Parathyroid adenoma (tissue), 2 donors: ENCODE measurements at regions not wholly inside any gene's neighbourhood (a gene's known extent, or its start where the extent isn't known, plus 50 kb on each side); places are given as distances from the start of the nearest gene placed in this dataset.

Source experiments
- H2AFZ ChIP-seq: fragments of 300-600 bp; sonication (generic); one replicate; pipeline ENCODE4 v1.7.0; 2017; ENCODE audit warnings: antibody characterized with exemption, mild to moderate bottlenecking
- H3K27ac ChIP-seq: fragments of 300-600 bp; sonication (generic); one replicate; pipeline ENCODE4 v1.7.0; 2017
- H3K27me3 ChIP-seq: fragments of 300-600 bp; sonication (generic); one replicate; pipeline ENCODE4 v1.7.0; 2017; ENCODE audit warnings: low read length; ENCODE audit not compliant: control insufficient read depth, insufficient read depth
- H3K36me3 ChIP-seq: fragments of 300-600 bp; sonication (generic); one replicate; pipeline ENCODE4 v1.7.0; 2017; ENCODE audit warnings: low read length; ENCODE audit not compliant: control insufficient read depth, insufficient read depth
- H3K4me1 ChIP-seq: fragments of 300-600 bp; sonication (generic); one replicate; pipeline ENCODE4 v1.7.0; 2017; ENCODE audit warnings: control low read depth
- H3K4me2 ChIP-seq: fragments of 300-600 bp; sonication (generic); one replicate; pipeline ENCODE4 v1.7.0; 2017; ENCODE audit warnings: low read length
- H3K4me3 ChIP-seq: fragments of 300-600 bp; sonication (generic); one replicate; pipeline ENCODE4 v1.7.0; 2017; ENCODE audit warnings: low read depth, low read length
- H3K79me2 ChIP-seq: fragments of 300-600 bp; sonication (generic); one replicate; pipeline ENCODE4 v1.7.0; 2017; ENCODE audit warnings: control low read depth
- H3K9ac ChIP-seq: fragments of 300-600 bp; sonication (generic); one replicate; pipeline ENCODE4 v1.7.0; 2017; ENCODE audit warnings: mild to moderate bottlenecking
- H3K9me3 ChIP-seq: fragments of 300-600 bp; sonication (generic); one replicate; pipeline ENCODE4 v1.7.0; 2017; ENCODE audit warnings: low read length; ENCODE audit not compliant: control insufficient read depth
- TF ChIP-seq, protein P1 (sequence below): fragments of 300-600 bp; sonication (generic); IDR thresholded peaks from one replicate; pipeline ENCODE4 v1.7.0; 2017; ENCODE audit warnings: antibody characterized with exemption, mild to moderate bottlenecking
- donor health status: primary hyperparathyroidism.

DNA sequence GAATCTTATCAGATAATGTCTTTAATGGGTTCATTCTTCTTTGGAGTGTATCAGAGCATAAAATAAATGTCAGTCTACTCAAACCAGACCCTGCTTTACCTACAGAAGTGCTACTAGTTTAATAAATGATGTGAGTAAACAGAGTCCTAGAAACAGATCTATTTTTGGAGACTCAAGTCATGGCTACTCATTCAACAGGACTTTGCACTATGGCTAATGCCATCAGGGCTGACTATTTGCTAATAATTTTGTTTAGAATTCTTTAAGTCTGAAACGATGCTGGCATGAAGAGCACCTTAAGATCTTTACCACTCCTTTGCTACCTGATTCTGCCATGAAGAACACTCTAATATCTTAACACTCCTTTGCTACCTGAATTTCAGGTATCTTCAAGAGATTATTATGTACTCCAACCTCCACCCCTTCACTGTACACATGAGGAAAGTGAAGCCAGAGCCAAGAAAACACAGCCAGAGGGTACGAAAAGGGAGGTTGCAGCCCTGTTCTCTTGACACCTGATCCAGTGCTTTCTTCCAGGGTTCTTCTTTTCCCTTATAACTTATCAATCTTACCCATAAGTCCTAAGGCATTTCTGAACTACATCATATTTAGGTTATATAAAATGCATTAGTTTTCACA, 62.4 kb downstream of the ZNF608 start:
- Histone ChIP-seq H3K4me3 (no peak overlapping the region), H3K36me3 (no peaks in the 10 kb centered on the region), H3K9ac (no peak overlapping the region), H3K27ac (no peak overlapping the region), H3K27me3 (no peaks in the 10 kb centered on the region), H3K4me1 (no peaks in the 10 kb centered on the region), H3K4me2 (no peak overlapping the region), H3K9me3 (no peaks in the 10 kb centered on the region), H3K79me2 (no peaks in the 10 kb centered on the region), H2AFZ (no peak overlapping the region)
- TF ChIP-seq, protein P1, sequence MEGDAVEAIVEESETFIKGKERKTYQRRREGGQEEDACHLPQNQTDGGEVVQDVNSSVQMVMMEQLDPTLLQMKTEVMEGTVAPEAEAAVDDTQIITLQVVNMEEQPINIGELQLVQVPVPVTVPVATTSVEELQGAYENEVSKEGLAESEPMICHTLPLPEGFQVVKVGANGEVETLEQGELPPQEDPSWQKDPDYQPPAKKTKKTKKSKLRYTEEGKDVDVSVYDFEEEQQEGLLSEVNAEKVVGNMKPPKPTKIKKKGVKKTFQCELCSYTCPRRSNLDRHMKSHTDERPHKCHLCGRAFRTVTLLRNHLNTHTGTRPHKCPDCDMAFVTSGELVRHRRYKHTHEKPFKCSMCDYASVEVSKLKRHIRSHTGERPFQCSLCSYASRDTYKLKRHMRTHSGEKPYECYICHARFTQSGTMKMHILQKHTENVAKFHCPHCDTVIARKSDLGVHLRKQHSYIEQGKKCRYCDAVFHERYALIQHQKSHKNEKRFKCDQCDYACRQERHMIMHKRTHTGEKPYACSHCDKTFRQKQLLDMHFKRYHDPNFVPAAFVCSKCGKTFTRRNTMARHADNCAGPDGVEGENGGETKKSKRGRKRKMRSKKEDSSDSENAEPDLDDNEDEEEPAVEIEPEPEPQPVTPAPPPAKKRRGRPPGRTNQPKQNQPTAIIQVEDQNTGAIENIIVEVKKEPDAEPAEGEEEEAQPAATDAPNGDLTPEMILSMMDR, result no peak

DNA sequence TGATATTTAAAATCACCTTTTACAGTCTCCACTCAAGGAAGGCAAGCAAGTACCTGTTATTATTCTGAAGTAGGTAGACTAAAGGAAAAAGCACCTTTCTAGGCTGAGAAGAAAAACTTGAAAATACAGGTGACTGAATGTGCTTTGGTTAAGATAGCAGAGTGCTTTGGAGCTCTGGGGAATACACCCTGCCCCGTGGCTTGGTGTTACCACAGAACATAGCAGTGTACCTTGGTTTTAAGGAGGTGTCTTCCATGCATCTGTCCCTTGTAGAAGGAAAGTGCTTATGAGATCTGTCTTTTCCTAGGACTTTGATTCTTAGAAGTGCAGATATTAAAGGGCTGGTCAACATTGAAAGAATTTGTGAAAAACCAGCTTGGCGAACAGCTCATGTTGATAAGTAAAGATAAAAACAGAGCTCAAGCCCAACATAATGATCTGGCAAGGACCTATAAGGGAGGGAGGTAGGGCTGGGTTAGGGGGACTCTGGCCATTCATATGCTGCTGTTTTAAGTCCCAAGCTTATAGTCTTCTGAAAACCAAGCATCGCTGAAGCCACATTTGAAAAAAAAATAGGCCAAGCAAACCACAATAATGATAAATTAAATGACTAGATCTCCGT, 66.8 kb downstream of the ZNF608 start:
- TF ChIP-seq, protein P1, result no peak
- Histone ChIP-seq H3K9me3 (no peaks in the 10 kb centered on the region), H3K79me2 (no peaks in the 10 kb centered on the region), H3K27me3 (no peaks in the 10 kb centered on the region), H3K9ac (no peak overlapping the region), H3K36me3 (no peaks in the 10 kb centered on the region), H3K27ac (no peak overlapping the region), H2AFZ (no peak overlapping the region), H3K4me1 (no peaks in the 10 kb centered on the region), H3K4me3 (no peak overlapping the region), H3K4me2 (no peak overlapping the region)

DNA sequence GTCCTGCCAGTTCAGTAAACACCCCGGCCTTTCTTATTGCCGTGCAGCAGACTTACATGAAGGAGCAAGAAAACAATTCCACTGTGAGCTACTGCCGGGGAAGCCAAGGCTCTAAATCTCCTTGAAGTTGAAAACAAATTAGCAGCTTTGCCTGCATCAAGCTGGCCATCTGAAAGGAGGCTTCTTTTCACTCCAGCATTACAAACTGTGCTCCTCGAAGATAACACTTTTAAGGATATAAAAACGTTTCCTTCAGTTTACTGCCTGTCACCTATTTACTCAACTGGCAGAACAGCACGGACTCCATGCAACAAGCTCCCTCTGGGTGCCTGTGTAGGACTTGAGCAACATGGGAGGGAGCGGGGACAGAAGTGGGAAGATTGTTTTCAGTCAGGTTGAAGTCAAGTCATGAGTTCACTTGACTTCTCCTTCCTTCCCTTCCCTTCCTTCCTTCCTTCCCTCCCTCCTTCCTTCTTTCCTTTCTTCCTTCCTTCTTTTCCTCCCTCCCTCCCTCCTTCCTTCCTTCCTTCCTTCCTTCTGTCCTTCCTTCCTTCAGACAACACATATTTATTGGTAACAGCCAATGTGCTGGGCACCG, 67.4 kb downstream of the ZNF608 start:
- Histone ChIP-seq H3K79me2 (no peaks in the 10 kb centered on the region), H3K4me1 (no peaks in the 10 kb centered on the region), H3K4me3 (no peak overlapping the region), H3K9ac (no peak overlapping the region), H3K27me3 (no peaks in the 10 kb centered on the region), H3K36me3 (no peaks in the 10 kb centered on the region), H3K9me3 (no peaks in the 10 kb centered on the region), H3K4me2 (no peak overlapping the region), H2AFZ (no peak overlapping the region), H3K27ac (no peak overlapping the region)
- TF ChIP-seq, protein P1, result no peak

DNA sequence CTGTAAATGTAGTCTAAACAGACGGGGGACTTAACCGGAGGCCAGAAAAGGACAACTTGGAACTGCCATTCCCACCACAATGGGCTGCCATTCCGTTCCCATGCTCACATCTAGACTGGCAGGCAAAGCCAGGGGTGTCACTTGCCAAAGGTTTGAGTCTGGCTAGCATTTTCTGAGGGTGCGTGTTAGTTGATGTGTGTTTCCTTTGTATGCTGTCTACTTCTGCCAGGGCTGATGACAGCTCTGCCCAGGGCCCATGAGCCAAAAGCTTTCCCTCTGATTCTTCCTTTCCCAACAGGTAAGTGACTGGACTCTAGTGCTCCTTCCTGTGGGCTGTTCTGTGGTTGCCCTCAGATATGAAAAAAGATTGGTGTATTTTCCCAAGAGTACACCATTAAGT, 68.0 kb downstream of the ZNF608 start:
- Histone ChIP-seq H3K27ac (no peak overlapping the region), H3K36me3 (no peaks in the 10 kb centered on the region), H3K9ac (no peak overlapping the region), H3K4me3 (no peak overlapping the region), H3K27me3 (no peaks in the 10 kb centered on the region), H3K9me3 (no peaks in the 10 kb centered on the region), H3K79me2 (no peaks in the 10 kb centered on the region), H3K4me2 (no peak overlapping the region), H2AFZ (no peak overlapping the region), H3K4me1 (no peaks in the 10 kb centered on the region)
- TF ChIP-seq, protein P1, result no peak
